ENCODE measurements at regions not wholly inside any gene's neighbourhood (a gene's known extent, or its start where the extent isn't known, plus 50 kb on each side); places are given as distances from the start of the nearest gene placed in this dataset.

- no peak for TF ChIP-seq BRCA1 (CRISPR knock-in tag; IDR thresholded peaks at IDR 0.05)
- no peak for TF ChIP-seq RBAK (CRISPR knock-in tag; IDR thresholded peaks at IDR 0.05)
- TF ChIP-seq ZNF281 (CRISPR knock-in tag; IDR thresholded peaks at IDR 0.05; ENCODE audit: borderline replicate concordance): no peak
- no peak for TF ChIP-seq ETS1 (CRISPR knock-in tag; IDR thresholded peaks at IDR 0.05)
- no peak for TF ChIP-seq NR2C2 (CRISPR knock-in tag; IDR thresholded peaks at IDR 0.05; ENCODE audit: borderline replicate concordance)
- TF ChIP-seq, protein P1, sequence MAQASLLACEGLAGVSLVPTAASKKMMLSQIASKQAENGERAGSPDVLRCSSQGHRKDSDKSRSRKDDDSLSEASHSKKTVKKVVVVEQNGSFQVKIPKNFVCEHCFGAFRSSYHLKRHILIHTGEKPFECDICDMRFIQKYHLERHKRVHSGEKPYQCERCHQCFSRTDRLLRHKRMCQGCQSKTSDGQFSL (CRISPR knock-in tag; IDR thresholded peaks at IDR 0.05): no peak
- TF ChIP-seq NFYB (CRISPR knock-in tag; IDR thresholded peaks at IDR 0.05): no peak
- no peak for TF ChIP-seq EZH2 (conservative IDR thresholded peaks at IDR 0.05; ENCODE audit: low read depth, low read length)
These were observed 55.4 kb upstream of the GLI2 start for GRCh38 chr2:120680136-120680761.
